ENCODE measurements at regions not wholly inside any gene's neighbourhood (a gene's known extent, or its start where the extent isn't known, plus 50 kb on each side); places are given as distances from the start of the nearest gene placed in this dataset.
A peak's percentile ranks its signal among the peaks of the same experiment; 100 is the strongest.

GRCh38 chr4:182175788-182176519, 67.2 kb upstream of the TENM3 start:
- no peak for DNase-seq

- DNase-seq, result no peak
These were observed 66.0 kb upstream of the TENM3 start for GRCh38 chr4:182177166-182177565.

DNA sequence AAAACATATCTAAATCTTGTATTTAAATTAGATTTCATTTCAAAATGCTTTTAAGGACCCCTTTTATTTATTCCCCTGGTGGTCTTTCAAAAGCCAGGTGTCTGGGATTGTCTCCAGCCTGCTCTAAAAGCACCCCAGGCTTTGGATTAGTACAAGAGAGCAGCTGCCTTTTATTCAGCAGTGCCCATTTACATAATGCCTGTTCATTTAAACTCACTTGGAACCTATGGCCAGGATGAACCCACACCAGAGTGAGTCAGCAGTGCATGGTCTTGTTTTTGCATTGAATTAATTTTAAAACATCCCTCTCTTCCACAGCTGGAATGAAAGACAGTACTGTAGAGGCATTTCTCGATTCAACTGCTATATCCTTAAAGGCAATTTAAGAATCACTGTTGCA, 64.1 kb upstream of the TENM3 start:
- DNase-seq, result peak; percentile 47

- DNase-seq, result no peak
These were observed 63.5 kb upstream of the TENM3 start for GRCh38 chr4:182179751-182180150.

GRCh38 chr4:182185491-182185890, 57.7 kb upstream of the TENM3 start:
- no peak for DNase-seq

DNA sequence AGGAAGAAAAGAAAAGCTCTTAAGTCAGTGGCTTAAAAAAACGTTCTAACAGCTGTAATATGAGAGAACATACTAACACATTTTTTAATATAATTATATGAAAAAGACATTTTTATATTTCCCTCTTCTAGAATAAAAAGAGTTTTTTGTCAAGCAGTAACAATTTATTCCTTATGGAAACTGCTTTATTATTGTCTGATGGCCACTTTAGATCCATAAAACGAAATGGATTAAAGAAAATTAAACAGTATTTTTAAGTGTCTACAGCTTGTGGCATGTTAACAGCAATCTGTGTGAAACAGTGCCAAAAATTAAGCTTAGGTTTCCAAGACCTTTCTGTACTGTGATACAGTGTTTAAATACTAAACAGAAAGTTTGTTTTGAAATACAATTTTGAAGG, 55.5 kb upstream of the TENM3 start:
- DNase-seq, result no peak

GRCh38 chr4:182188622-182189021, 54.6 kb upstream of the TENM3 start:
- DNase-seq, result no peak

- DNase-seq, result no peak
These were observed 53.9 kb upstream of the TENM3 start for GRCh38 chr4:182189103-182189878.

DNA sequence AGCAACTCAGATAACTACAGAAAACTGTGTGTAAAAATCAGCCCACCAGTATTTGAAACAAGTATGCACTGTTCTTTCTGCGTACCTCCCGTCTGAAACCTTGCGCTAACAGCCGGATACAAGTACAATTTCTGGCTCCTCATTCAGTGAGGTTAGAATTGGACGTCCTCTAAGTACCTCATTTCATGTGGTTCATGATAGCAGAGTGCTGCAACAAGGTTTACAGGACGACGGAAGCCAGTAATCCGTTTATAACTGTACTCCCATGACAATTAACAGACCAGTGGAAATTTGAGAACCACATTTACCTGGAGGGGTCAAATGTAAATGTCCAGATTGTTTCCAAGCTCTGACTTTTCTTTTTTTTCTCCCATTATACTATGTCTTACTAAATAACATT, 52.9 kb upstream of the TENM3 start:
- peak; percentile 15 for DNase-seq

- DNase-seq, result no peak
These were observed 50.6 kb upstream of the TENM3 start for GRCh38 chr4:182192511-182193181.

DNA sequence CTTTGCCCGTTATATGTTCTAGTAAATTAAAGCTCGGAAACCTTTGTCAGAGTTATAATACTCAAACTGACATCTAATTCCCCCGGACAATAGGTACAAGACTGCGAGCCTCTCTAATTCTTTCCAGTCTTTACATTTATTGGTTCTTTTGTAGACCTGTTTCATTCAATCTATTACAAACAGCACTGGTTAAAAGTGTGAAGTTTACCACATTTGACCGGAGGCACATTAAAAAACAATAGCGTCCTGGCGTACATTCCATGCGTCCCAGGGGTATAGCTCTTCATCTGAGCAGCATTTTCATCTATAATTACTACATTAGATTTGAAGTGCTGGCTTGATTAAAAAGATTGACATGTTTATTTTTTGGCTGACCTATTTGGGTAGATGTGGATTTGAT, 49.9 kb upstream of the TENM3 start:
- no peak for DNase-seq
